ENCODE measurements at regions not wholly inside any gene's neighbourhood (a gene's known extent, or its start where the extent isn't known, plus 50 kb on each side); places are given as distances from the start of the nearest gene placed in this dataset.

GRCh38 chr7:128164061-128164954, 76.8 kb upstream of the LEP start:
- no peak for TF ChIP-seq EZH2 (IDR thresholded peaks at IDR 0.05; ENCODE audit: borderline replicate concordance, control insufficient read depth, low read depth, low read length)
- TF ChIP-seq POLR2AphosphoS5 (IDR thresholded peaks at IDR 0.05; ENCODE audit: low read length), result no peak
- no peak for TF ChIP-seq SP1 (IDR thresholded peaks at IDR 0.05; ENCODE audit: low read depth, low read length)
- no peak for TF ChIP-seq FOXM1 (IDR thresholded peaks at IDR 0.05; ENCODE audit: low read depth, low read length)
- no peak for TF ChIP-seq ATF7 (IDR thresholded peaks at IDR 0.05; ENCODE audit: low read depth)
- no peak for TF ChIP-seq MTA3 (IDR thresholded peaks at IDR 0.05; ENCODE audit: borderline replicate concordance, low read length)
- no peak for TF ChIP-seq HDAC6 (IDR thresholded peaks at IDR 0.05; ENCODE audit: unreplicated experiment)
- TF ChIP-seq, protein P1, sequence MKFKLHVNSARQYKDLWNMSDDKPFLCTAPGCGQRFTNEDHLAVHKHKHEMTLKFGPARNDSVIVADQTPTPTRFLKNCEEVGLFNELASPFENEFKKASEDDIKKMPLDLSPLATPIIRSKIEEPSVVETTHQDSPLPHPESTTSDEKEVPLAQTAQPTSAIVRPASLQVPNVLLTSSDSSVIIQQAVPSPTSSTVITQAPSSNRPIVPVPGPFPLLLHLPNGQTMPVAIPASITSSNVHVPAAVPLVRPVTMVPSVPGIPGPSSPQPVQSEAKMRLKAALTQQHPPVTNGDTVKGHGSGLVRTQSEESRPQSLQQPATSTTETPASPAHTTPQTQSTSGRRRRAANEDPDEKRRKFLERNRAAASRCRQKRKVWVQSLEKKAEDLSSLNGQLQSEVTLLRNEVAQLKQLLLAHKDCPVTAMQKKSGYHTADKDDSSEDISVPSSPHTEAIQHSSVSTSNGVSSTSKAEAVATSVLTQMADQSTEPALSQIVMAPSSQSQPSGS (IDR thresholded peaks at IDR 0.05; ENCODE audit: low read length), result no peak
- no peak for TF ChIP-seq CTCF (IDR thresholded peaks at IDR 0.05 in 2 of 3, conservative IDR thresholded peaks at IDR 0.05 in 1 of 3; ENCODE audit: control insufficient read depth in 2 of 3, extremely low read depth in 1 of 3, insufficient read depth in 1 of 3, low read depth in 3 of 3, low read length in 3 of 3)
